WTC11 (cell line): ENCODE measurements at regions not wholly inside any gene's neighbourhood (a gene's known extent, or its start where the extent isn't known, plus 50 kb on each side); places are given as distances from the start of the nearest gene placed in this dataset.

Experiments
- ATF1 ChIP-seq: sonication (generic); formaldehyde crosslinking; IDR thresholded peaks from 2 replicates; pipeline ENCODE4 v1.8.1; 2023; ENCODE audit warnings: mild to moderate bottlenecking, moderate library complexity, missing genetic modification reagents
- FOXP4 ChIP-seq: sonication (generic); formaldehyde crosslinking; IDR thresholded peaks from 2 replicates; pipeline ENCODE4 v1.8.0; 2022; ENCODE audit warnings: mild to moderate bottlenecking, missing genetic modification reagents
- KAT7 ChIP-seq: sonication (generic); formaldehyde crosslinking; IDR thresholded peaks from 2 replicates; pipeline ENCODE4 v1.8.1; 2023; ENCODE audit warnings: missing genetic modification reagents, mild to moderate bottlenecking, borderline replicate concordance
- MLX ChIP-seq: sonication (generic); formaldehyde crosslinking; IDR thresholded peaks from 2 replicates; pipeline ENCODE4 v1.8.1; 2023; ENCODE audit warnings: mild to moderate bottlenecking, missing genetic modification reagents, moderate library complexity
- NFE2L1 ChIP-seq: sonication (generic); formaldehyde crosslinking; IDR thresholded peaks from 2 replicates; pipeline ENCODE4 v1.8.1; 2023; ENCODE audit warnings: missing genetic modification reagents
- NR2C2 ChIP-seq: sonication (generic); formaldehyde crosslinking; IDR thresholded peaks from 2 replicates; pipeline ENCODE4 v1.8.0; 2022; ENCODE audit warnings: mild to moderate bottlenecking, missing genetic modification reagents
- TEAD4 ChIP-seq: sonication (generic); formaldehyde crosslinking; IDR thresholded peaks from 2 replicates; pipeline ENCODE4 v1.8.0; 2022; ENCODE audit warnings: mild to moderate bottlenecking, missing genetic modification reagents
- ZNF121 ChIP-seq: sonication (generic); formaldehyde crosslinking; IDR thresholded peaks from 2 replicates; pipeline ENCODE4 v1.8.0; 2023; ENCODE audit warnings: missing genetic modification reagents
- ZNF423 ChIP-seq: fragments of 250-450 bp; sonication (Bioruptor Pico); IDR thresholded peaks from 2 replicates; pipeline ENCODE4 v2.1.2; 2022; ENCODE audit warnings: mild to moderate bottlenecking, moderate library complexity
- TF ChIP-seq, protein P1 (sequence below): sonication (generic); formaldehyde crosslinking; IDR thresholded peaks from 2 replicates; pipeline ENCODE4 v1.8.1; 2023; ENCODE audit warnings: mild to moderate bottlenecking, missing genetic modification reagents, moderate library complexity
- TF ChIP-seq, protein P2 (sequence below): fragments of 200-600 bp; IDR thresholded peaks from 2 replicates; pipeline ENCODE4 v1.8.0; 2022; ENCODE audit warnings: antibody characterized with exemption
- TF ChIP-seq, protein P3 (sequence below): sonication (generic); formaldehyde crosslinking; IDR thresholded peaks from 2 replicates; pipeline ENCODE4 v1.8.1; 2022; ENCODE audit warnings: low read depth, mild to moderate bottlenecking, moderate library complexity, missing genetic modification reagents, borderline replicate concordance

DNA sequence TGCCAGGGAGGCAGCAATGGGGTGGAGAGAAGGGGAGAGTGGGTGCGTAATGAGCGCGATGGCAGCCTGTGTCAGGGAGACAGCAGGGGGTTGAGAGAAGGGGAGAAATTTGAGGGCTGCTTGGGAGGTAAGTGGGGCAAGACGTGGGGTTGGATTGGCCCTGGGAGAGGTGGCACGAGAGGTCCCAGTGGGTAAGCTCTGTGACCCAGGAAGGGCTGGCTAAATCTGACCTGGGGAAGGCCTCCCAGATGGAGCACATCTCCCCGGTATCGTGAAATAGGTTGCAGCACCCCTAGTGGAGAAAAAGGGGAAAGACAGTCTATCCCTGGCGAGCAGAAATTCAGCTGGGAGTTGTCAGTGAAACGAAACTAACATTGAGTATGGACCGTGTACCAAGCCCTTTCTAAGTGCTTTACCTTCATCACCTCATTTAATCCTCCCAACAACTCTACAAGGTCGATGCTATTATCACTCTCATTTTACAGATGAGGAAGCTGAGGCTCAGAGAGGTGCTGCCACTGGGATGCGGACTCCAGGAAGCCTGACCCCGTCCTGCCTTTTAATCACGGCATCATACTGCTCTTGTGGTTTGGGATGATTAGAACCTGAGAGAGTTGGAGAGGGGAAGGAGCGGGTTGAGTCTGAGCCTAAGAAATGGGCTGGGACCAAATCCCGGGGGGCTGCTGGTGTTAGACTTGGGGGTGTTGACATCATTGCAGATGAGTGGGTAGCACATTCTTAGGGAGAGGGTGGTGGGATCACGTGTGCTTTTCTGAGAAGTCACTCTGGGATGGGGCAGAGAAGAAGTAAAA lies 56.6 kb upstream of the RPL11 start:
- no peak for TF ChIP-seq NFE2L1
- TF ChIP-seq, protein P1, sequence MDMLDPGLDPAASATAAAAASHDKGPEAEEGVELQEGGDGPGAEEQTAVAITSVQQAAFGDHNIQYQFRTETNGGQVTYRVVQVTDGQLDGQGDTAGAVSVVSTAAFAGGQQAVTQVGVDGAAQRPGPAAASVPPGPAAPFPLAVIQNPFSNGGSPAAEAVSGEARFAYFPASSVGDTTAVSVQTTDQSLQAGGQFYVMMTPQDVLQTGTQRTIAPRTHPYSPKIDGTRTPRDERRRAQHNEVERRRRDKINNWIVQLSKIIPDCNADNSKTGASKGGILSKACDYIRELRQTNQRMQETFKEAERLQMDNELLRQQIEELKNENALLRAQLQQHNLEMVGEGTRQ (CRISPR knock-in tag), result no peak
- TF ChIP-seq ZNF423 (CRISPR knock-in tag), result no peak
- TF ChIP-seq, protein P2, sequence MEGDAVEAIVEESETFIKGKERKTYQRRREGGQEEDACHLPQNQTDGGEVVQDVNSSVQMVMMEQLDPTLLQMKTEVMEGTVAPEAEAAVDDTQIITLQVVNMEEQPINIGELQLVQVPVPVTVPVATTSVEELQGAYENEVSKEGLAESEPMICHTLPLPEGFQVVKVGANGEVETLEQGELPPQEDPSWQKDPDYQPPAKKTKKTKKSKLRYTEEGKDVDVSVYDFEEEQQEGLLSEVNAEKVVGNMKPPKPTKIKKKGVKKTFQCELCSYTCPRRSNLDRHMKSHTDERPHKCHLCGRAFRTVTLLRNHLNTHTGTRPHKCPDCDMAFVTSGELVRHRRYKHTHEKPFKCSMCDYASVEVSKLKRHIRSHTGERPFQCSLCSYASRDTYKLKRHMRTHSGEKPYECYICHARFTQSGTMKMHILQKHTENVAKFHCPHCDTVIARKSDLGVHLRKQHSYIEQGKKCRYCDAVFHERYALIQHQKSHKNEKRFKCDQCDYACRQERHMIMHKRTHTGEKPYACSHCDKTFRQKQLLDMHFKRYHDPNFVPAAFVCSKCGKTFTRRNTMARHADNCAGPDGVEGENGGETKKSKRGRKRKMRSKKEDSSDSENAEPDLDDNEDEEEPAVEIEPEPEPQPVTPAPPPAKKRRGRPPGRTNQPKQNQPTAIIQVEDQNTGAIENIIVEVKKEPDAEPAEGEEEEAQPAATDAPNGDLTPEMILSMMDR, result peak; percentile 82
- TF ChIP-seq FOXP4 (CRISPR knock-in tag), result no peak
- TF ChIP-seq, protein P3, sequence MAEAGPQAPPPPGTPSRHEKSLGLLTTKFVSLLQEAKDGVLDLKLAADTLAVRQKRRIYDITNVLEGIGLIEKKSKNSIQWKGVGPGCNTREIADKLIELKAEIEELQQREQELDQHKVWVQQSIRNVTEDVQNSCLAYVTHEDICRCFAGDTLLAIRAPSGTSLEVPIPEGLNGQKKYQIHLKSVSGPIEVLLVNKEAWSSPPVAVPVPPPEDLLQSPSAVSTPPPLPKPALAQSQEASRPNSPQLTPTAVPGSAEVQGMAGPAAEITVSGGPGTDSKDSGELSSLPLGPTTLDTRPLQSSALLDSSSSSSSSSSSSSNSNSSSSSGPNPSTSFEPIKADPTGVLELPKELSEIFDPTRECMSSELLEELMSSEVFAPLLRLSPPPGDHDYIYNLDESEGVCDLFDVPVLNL (CRISPR knock-in tag), result no peak
- TF ChIP-seq ZNF121 (CRISPR knock-in tag), result no peak
- no peak for TF ChIP-seq TEAD4 (CRISPR knock-in tag)
- TF ChIP-seq MLX (CRISPR knock-in tag), result no peak
- TF ChIP-seq KAT7, result no peak
- no peak for TF ChIP-seq ATF1 (CRISPR knock-in tag)
- no peak for TF ChIP-seq NR2C2 (CRISPR knock-in tag)
